Progenitor cell of endocrine pancreas (in vitro differentiated cells): ENCODE measurements at regions not wholly inside any gene's neighbourhood (a gene's known extent, or its start where the extent isn't known, plus 50 kb on each side); places are given as distances from the start of the nearest gene placed in this dataset.

ENCODE experiments used
- DNase-seq: peaks from one replicate; pipeline ENCODE4 v3.0.0; 2021; ENCODE audit warnings: low spot score; ENCODE audit not compliant: unreplicated experiment
- H3K27ac Mint-ChIP-seq: 2 replicates; pipeline ENCODE4 v1.8.0; 2021; ENCODE audit warnings: mild to moderate bottlenecking, moderate library complexity, mixed read lengths
- H3K27me3 Mint-ChIP-seq: 2 replicates; pipeline ENCODE4 v1.8.0; 2021; ENCODE audit warnings: mixed read lengths
- H3K36me3 Mint-ChIP-seq: 2 replicates; pipeline ENCODE4 v1.8.0; 2022; ENCODE audit warnings: mixed read lengths; ENCODE audit not compliant: insufficient read depth
- H3K4me1 Mint-ChIP-seq: 2 replicates; pipeline ENCODE4 v1.8.0; 2021; ENCODE audit warnings: low read depth, mixed read lengths
- H3K4me3 Mint-ChIP-seq: 2 replicates; pipeline ENCODE4 v1.8.0; 2021; ENCODE audit warnings: low read depth, mild to moderate bottlenecking, moderate library complexity, mixed read lengths
- H3K9me3 Mint-ChIP-seq: 2 replicates; pipeline ENCODE4 v1.8.0; 2021; ENCODE audit warnings: low read depth, mixed read lengths
- TF ChIP-seq, protein P1 (sequence below): fragments of 200-600 bp; sonication (generic); IDR thresholded peaks from one replicate; pipeline ENCODE4 v1.5.0; 2021; ENCODE audit warnings: antibody characterized with exemption, mild to moderate bottlenecking; ENCODE audit not compliant: unreplicated experiment

GRCh38 chr9:106146886-106147285, 452.5 kb downstream of the TMEM38B start:
- TF ChIP-seq, protein P1, sequence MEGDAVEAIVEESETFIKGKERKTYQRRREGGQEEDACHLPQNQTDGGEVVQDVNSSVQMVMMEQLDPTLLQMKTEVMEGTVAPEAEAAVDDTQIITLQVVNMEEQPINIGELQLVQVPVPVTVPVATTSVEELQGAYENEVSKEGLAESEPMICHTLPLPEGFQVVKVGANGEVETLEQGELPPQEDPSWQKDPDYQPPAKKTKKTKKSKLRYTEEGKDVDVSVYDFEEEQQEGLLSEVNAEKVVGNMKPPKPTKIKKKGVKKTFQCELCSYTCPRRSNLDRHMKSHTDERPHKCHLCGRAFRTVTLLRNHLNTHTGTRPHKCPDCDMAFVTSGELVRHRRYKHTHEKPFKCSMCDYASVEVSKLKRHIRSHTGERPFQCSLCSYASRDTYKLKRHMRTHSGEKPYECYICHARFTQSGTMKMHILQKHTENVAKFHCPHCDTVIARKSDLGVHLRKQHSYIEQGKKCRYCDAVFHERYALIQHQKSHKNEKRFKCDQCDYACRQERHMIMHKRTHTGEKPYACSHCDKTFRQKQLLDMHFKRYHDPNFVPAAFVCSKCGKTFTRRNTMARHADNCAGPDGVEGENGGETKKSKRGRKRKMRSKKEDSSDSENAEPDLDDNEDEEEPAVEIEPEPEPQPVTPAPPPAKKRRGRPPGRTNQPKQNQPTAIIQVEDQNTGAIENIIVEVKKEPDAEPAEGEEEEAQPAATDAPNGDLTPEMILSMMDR: no peak
- no peak for DNase-seq
- Mint-ChIP-seq H3K27me3 (no peaks in the 10 kb centered on the region), H3K4me1 (no peaks in the 10 kb centered on the region), H3K9me3 (no peaks in the 10 kb centered on the region), H3K36me3 (no peaks in the 10 kb centered on the region), H3K27ac (no peak overlapping the region), H3K4me3 (no peak overlapping the region)

GRCh38 chr9:106149956-106150355, 455.6 kb downstream of the TMEM38B start:
- Mint-ChIP-seq H3K27ac (no peak overlapping the region), H3K36me3 (no peaks in the 10 kb centered on the region), H3K27me3 (no peaks in the 10 kb centered on the region), H3K9me3 (no peaks in the 10 kb centered on the region), H3K4me1 (no peaks in the 10 kb centered on the region), H3K4me3 (no peak overlapping the region)
- DNase-seq: no peak
- TF ChIP-seq, protein P1: no peak

DNA sequence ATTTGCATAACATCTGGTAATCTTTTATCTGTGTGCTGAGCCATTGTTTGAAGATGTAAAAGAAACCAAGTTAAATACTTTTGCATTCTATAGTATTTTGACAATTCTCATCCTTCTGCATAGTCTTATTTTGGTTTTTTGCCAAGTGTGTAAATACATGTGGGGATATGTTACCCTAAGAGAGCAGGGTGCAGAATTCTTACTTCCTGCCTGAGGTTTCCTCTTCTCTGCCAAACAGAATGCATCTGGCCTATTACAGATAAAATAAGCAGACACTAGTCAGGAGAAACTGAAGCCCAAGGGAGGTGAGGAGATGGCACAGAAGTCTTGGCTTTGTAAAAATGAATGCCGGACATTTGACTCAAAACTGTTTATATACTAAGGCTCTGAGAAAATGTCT, 462.1 kb downstream of the TMEM38B start:
- no peak overlapping the region for H3K4me3 Mint-ChIP-seq
- no peaks in the 10 kb centered on the region for H3K9me3 Mint-ChIP-seq
- TF ChIP-seq, protein P1: no peak
- no peaks in the 10 kb centered on the region for H3K36me3 Mint-ChIP-seq
- H3K27me3 Mint-ChIP-seq: no peaks in the 10 kb centered on the region
- DNase-seq: no peak
- H3K27ac Mint-ChIP-seq: no peak overlapping the region
- H3K4me1 Mint-ChIP-seq: no peaks in the 10 kb centered on the region

DNA sequence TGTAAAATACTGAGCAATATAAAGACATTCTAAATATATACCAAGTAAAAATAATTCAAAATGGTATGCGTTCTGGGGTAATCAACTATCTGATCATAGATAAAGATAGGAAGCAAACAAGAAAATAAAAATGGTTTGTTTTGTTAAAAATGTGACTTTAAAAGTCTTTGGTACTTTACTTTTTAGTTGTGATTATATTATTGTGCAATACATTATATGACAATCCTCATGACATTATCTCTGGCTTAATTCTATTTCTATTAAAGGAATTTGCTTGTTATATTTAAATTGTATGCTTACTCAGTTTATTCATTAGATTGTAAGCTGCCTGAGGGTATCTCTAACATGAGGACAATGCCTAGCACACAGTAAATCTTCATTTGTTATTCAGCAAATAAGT, 477.9 kb downstream of the TMEM38B start:
- Mint-ChIP-seq H3K36me3 (no peaks in the 10 kb centered on the region), H3K4me3 (no peak overlapping the region), H3K9me3 (no peaks in the 10 kb centered on the region), H3K27ac (no peak overlapping the region), H3K4me1 (no peaks in the 10 kb centered on the region), H3K27me3 (no peaks in the 10 kb centered on the region)
- no peak for DNase-seq
- TF ChIP-seq, protein P1: no peak

DNA sequence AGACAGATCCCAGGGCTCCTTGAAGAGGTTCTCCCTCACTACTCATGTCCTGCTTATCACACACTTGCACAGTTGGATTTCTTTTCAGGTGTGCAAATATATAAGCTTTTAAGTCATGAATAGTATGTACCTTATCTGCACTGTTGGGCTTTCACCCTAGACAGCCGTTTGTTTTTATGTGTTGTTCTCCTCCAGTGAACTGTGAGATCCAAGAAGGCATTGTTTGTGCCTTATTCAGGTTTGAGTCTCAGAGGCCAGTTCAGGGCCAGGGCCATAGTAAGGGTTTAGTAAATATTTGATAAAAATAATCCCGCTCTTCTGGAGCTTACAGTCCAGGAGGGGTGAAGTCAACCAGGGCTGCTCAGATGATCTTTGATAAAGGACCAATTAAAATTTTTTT, 480.0 kb downstream of the TMEM38B start:
- no peak for DNase-seq
- no peaks in the 10 kb centered on the region for H3K27me3 Mint-ChIP-seq
- no peak overlapping the region for H3K27ac Mint-ChIP-seq
- H3K4me1 Mint-ChIP-seq: peaks cover 3% of the 10 kb centered on the region
- no peaks in the 10 kb centered on the region for H3K36me3 Mint-ChIP-seq
- H3K4me3 Mint-ChIP-seq: no peak overlapping the region
- TF ChIP-seq, protein P1: no peak
- H3K9me3 Mint-ChIP-seq: no peaks in the 10 kb centered on the region
